ENCODE measurements at regions not wholly inside any gene's neighbourhood (a gene's known extent, or its start where the extent isn't known, plus 50 kb on each side); places are given as distances from the start of the nearest gene placed in this dataset.

GRCh38 chr20:22974354-22974753, 60.8 kb upstream of the SSTR4 start:
- no peak overlapping the region for H3K27ac ChIP-seq
- no peak for DNase-seq
- TF ChIP-seq CTCF (IDR thresholded peaks at IDR 0.05; ENCODE audit: low read depth, low read length), result peak; percentile 28; the same call in 1 of the 2 replicates
- peaks cover 42% of the 10 kb centered on the region for H3K27me3 ChIP-seq (ENCODE audit: insufficient read depth, low read depth, severe bottlenecking)
- H3K9me3 ChIP-seq (ENCODE audit: severe bottlenecking), result no peaks in the 10 kb centered on the region
- H3K4me3 ChIP-seq (ENCODE audit: low read depth, low read length), result no peak overlapping the region
- H3K36me3 ChIP-seq, result no peaks in the 10 kb centered on the region

GRCh38 chr20:22977047-22977785, 57.9 kb upstream of the SSTR4 start:
- TF ChIP-seq CTCF (IDR thresholded peaks at IDR 0.05; ENCODE audit: low read depth, low read length), result no peak
- Histone ChIP-seq H3K27me3 (ENCODE audit: insufficient read depth, low read depth, severe bottlenecking) (peaks cover 68% of the 10 kb centered on the region), H3K4me3 (ENCODE audit: low read depth, low read length) (no peak overlapping the region), H3K27ac (no peak overlapping the region), H3K36me3 (no peaks in the 10 kb centered on the region), H3K9me3 (ENCODE audit: severe bottlenecking) (no peaks in the 10 kb centered on the region)
- DNase-seq, result no peak

- Histone ChIP-seq H3K27me3 (ENCODE audit: insufficient read depth, low read depth, severe bottlenecking) (peaks cover 71% of the 10 kb centered on the region), H3K36me3 (no peaks in the 10 kb centered on the region), H3K27ac (no peak overlapping the region), H3K9me3 (ENCODE audit: severe bottlenecking) (no peaks in the 10 kb centered on the region), H3K4me3 (ENCODE audit: low read depth, low read length) (no peak overlapping the region)
- no peak for DNase-seq
- TF ChIP-seq CTCF (IDR thresholded peaks at IDR 0.05; ENCODE audit: low read depth, low read length), result no peak
Measured at GRCh38 chr20:22984008-22984407, 51.1 kb upstream of the SSTR4 start.

- TF ChIP-seq CTCF (IDR thresholded peaks at IDR 0.05; ENCODE audit: low read depth, low read length), result no peak
- DNase-seq, result no peak
- Histone ChIP-seq H3K27me3 (ENCODE audit: insufficient read depth, low read depth, severe bottlenecking) (peaks cover 66% of the 10 kb centered on the region), H3K9me3 (ENCODE audit: severe bottlenecking) (no peaks in the 10 kb centered on the region), H3K4me3 (ENCODE audit: low read depth, low read length) (no peak overlapping the region), H3K27ac (no peak overlapping the region), H3K36me3 (no peaks in the 10 kb centered on the region)
Measured at GRCh38 chr20:22984606-22985005, 50.5 kb upstream of the SSTR4 start.

- H3K36me3 ChIP-seq, result no peaks in the 10 kb centered on the region
- H3K27ac ChIP-seq, result no peak overlapping the region
- no peak for TF ChIP-seq CTCF (IDR thresholded peaks at IDR 0.05; ENCODE audit: low read depth, low read length)
- H3K4me3 ChIP-seq (ENCODE audit: low read depth, low read length), result no peak overlapping the region
- H3K27me3 ChIP-seq (ENCODE audit: insufficient read depth, low read depth, severe bottlenecking), result peaks cover 62% of the 10 kb centered on the region
- DNase-seq, result no peak
- no peaks in the 10 kb centered on the region for H3K9me3 ChIP-seq (ENCODE audit: severe bottlenecking)
Measured at GRCh38 chr20:22985239-22985778, 49.8 kb upstream of the SSTR4 start.

Data from WERI-Rb-1 (cell line).